ENCODE measurements at regions not wholly inside any gene's neighbourhood (a gene's known extent, or its start where the extent isn't known, plus 50 kb on each side); places are given as distances from the start of the nearest gene placed in this dataset.

- no peak for TF ChIP-seq CTCF (IDR thresholded peaks at IDR 0.05)
- no peak for DNase-seq
- H3K9me3 ChIP-seq = no peaks in the 10 kb centered on the region
- no peaks in the 10 kb centered on the region for H3K27me3 ChIP-seq
- no peaks in the 10 kb centered on the region for H3K4me1 ChIP-seq
- ATAC-seq = no peak
- no peak overlapping the region for H3K27ac ChIP-seq
- no peaks in the 10 kb centered on the region for H3K36me3 ChIP-seq
- intact Hi-C loops (cut with DNase I) = no loop called here
- H3K4me3 ChIP-seq = no peak overlapping the region
These were observed 232.8 kb upstream of the FOXK1 start for GRCh38 chr7:4449263-4449662.

GRCh38 chr7:4450483-4450882 is 231.6 kb upstream of the FOXK1 start:
- H3K4me1 ChIP-seq = no peaks in the 10 kb centered on the region
- no peaks in the 10 kb centered on the region for H3K27me3 ChIP-seq
- no peaks in the 10 kb centered on the region for H3K9me3 ChIP-seq
- no peaks in the 10 kb centered on the region for H3K36me3 ChIP-seq
- ATAC-seq (no peak), DNase-seq (no peak)
- no peak overlapping the region for H3K27ac ChIP-seq
- no peak for TF ChIP-seq CTCF (IDR thresholded peaks at IDR 0.05)
- no peak overlapping the region for H3K4me3 ChIP-seq
- intact Hi-C loops (cut with DNase I) = no loop called here

DNA sequence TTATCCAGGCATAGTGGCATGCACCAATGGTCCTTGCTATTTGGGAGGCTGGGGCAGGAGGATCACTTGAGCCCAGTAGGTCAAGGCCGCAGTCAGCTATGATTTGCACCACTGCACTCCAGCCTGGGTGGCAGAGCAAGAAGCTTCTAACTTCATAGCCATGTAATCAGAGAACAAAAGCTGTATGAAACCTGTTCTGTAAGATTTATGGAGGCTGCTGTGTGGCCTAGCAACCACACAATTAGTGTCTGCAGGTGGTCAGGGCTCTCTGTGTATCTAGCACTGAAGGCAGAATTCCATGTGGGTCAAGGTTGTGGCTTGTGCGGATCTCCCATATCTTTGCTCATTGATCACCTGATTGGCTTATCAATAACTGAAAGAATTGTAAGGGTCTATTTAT is 221.5 kb upstream of the FOXK1 start:
- no peaks in the 10 kb centered on the region for H3K36me3 ChIP-seq
- ATAC-seq (no peak), DNase-seq (no peak)
- intact Hi-C loops (cut with DNase I) = no loop called here
- no peaks in the 10 kb centered on the region for H3K4me1 ChIP-seq
- H3K27ac ChIP-seq = no peak overlapping the region
- no peak overlapping the region for H3K4me3 ChIP-seq
- H3K9me3 ChIP-seq = no peaks in the 10 kb centered on the region
- no peak for TF ChIP-seq CTCF (IDR thresholded peaks at IDR 0.05)
- no peaks in the 10 kb centered on the region for H3K27me3 ChIP-seq

DNA sequence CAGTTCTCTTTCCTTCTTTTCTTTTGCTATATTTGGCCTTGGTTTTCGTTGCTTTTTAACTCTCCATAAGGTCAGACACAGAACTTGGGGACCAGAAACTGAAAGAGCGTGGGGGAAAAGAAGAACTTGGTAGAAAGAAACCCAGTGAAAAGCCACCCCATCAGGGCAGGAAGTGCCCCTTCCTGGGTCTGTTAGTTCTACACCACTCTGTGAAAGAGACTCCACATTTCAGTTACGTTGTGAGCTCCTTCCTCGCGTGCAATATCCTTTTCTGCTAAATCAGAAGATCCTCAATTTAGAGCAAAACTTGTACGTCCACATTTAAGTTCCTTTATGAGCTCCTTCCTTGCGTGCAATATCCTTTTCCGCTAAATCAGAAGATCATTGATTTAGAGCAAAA is 220.6 kb upstream of the FOXK1 start:
- Histone ChIP-seq H3K9me3 (no peaks in the 10 kb centered on the region), H3K27me3 (no peaks in the 10 kb centered on the region), H3K4me1 (no peaks in the 10 kb centered on the region), H3K27ac (no peak overlapping the region), H3K4me3 (no peak overlapping the region), H3K36me3 (no peaks in the 10 kb centered on the region)
- ATAC-seq (no peak), DNase-seq (no peak)
- intact Hi-C loops (cut with DNase I) = no loop called here
- TF ChIP-seq CTCF (IDR thresholded peaks at IDR 0.05) = no peak

DNA sequence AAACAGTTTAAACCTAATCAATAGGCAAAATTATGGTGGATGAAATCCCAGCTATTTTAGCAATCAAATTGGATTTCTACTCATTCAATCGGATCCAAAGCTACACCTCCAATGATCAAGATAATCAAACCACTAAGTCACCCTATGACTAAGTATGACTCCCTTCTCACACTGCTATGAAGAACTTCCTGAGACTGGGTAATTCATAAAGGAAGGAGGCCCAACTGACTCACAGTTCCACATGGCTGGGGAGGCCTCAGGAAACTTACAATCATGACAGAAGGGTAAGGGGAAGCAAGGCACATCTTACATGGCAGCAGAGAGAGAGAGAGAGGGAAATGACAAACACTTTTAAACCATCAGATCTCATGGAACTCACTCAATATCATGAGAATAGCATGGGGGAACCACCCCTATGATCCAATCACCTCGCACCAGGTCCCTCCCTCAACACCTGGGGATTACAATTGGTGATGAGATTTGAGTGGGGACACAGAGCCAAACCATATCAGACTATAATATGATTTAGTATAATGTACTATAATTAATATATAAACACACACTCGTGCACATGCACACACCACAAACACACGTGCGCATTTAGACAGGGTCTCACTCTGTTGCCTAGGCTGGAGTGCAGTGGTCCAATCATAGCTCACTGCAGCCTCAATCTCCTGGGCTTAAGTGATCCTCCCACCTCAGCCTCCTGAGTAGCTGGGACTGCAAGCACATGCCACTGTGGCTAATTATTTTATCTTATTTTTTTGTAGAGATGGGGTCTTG is 213.6 kb upstream of the FOXK1 start:
- no peak overlapping the region for H3K27ac ChIP-seq
- H3K9me3 ChIP-seq = no peaks in the 10 kb centered on the region

More for the DNA sequence above, 213.6 kb upstream of the FOXK1 start:
- DNase-seq (no peak), ATAC-seq (no peak)
- no peaks in the 10 kb centered on the region for H3K27me3 ChIP-seq
- H3K36me3 ChIP-seq = no peaks in the 10 kb centered on the region
- H3K4me3 ChIP-seq = no peak overlapping the region
- TF ChIP-seq CTCF (IDR thresholded peaks at IDR 0.05) = no peak
- H3K4me1 ChIP-seq = no peaks in the 10 kb centered on the region
- intact Hi-C loops (cut with DNase I) = no loop called here

All from upper lobe of right lung (tissue), 1 donor.